ENCODE measurements at regions not wholly inside any gene's neighbourhood (a gene's known extent, or its start where the extent isn't known, plus 50 kb on each side); places are given as distances from the start of the nearest gene placed in this dataset.

GRCh38 chr5:73254642-73255041 is 81.6 kb downstream of the TMEM174 start:
- no peak for TF ChIP-seq CTCF (conservative IDR thresholded peaks at IDR 0.05)
- no peak for TF ChIP-seq ZFX (IDR thresholded peaks at IDR 0.05)
